Activated naive CD8-positive, alpha-beta T cell treated with anti-CD3 and anti-CD28 coated beads, Interleukin-2, amount 50 U/mL, for 16 hours (primary cell): ENCODE measurements at regions not wholly inside any gene's neighbourhood (a gene's known extent, or its start where the extent isn't known, plus 50 kb on each side); places are given as distances from the start of the nearest gene placed in this dataset.

Experiments used
- DNase-seq: peaks from one replicate; pipeline ENCODE4 v3.0.0-alpha.2; 2020; ENCODE audit warnings: low read depth, low spot score

DNA sequence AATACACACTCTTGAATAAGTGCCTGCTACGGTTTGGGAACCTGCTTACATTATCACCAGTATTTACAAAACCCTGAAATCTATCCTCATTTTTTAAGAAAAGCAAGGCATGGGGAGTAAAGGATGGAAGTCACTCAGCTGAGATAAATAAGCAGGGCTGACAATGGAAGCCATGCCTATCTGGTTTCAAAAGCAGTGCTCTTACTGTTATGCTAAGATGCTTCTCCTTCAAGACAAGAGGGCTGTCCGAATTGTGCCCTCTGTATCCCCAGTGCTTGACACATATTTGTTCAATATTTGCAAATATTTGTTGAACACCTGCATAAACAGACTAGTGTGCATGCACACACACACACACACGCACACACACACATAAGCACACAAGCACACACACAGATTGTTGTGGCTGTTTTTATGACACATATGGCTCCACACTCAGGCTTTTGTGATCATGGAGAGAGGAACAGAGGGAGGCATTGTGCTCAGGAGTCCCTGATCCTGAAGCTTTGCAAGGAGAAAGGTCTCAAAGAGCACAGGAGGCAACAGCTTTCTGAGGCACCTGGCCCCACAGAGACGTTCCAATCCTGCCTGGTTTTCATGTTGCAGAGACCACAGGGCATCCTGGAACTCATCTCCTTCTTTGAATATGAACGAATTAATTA, 401.6 kb upstream of the CDH11 start:
- DNase-seq: no peak

DNA sequence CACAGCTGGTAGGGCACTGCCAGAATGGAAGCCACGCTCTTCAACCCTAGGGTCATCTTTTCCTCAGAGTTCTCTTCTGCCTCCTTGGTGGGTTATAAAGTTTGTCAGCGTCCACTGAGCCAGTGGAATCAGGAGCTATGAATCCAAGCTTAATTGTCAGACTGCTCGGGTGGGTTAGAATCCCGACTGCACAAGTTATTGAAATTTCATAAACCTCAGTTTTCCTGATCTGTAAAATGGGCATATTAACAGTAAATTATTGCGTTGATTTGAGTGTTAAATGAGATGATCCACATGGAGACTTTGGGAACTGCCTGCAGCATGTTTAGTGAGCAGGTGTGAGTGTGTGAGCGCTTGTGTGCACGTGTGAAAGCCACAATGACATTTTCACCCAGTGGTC, 400.5 kb upstream of the CDH11 start:
- no peak for DNase-seq

DNA sequence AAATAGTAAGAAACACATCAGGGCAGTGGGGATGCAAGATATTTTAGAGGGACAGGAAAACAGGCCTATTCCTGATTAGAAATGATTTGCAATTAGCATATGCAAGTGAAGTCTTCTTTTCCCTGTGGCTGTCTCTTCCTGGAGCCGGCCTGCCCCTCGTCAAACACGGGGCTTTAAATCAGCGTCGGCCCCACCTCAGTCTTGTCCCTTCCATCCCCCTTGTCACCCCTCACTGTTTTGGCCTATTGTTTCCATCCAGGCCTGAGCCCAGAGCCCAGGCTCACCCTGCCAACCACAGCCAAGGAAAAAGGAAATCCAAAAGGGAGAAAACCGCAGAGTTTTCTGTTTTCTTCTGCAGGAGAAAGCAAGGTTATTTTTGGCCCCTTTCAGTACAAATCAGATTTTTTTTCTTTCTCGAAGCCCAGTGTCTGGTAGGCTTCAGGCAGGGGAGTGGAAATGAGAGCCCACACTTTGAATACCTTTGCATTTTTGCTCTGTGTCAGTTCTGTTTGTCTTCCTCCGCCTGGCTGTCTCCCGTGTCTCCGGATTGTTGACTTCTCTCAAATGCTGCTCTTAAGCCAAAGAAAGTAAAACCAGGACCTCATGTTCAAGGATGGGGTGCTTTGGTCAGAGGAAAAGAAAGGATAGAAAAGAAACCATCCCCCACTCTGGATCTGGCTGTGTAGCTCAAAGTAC, 399.9 kb upstream of the CDH11 start:
- DNase-seq: no peak

DNA sequence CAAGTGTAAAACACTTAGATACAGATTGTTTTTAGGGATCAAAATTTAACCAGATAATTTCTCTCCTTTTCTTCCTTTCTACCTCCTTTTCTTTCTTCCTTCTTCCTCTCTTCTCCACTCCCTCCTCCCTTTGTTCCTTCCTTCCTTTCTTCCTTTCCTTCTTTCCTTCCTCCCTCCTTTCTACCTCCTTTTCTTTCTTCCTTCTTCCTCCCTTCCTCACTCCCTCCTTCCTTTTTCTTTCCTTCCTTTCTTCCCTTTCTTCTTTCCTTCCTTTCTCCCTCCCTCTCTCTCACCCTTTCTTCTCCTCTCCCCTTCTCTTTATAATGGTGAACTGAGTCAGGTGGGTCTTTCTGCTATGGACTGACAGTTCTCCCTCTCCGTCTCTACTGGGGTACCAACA, 397.5 kb upstream of the CDH11 start:
- DNase-seq: no peak

DNA sequence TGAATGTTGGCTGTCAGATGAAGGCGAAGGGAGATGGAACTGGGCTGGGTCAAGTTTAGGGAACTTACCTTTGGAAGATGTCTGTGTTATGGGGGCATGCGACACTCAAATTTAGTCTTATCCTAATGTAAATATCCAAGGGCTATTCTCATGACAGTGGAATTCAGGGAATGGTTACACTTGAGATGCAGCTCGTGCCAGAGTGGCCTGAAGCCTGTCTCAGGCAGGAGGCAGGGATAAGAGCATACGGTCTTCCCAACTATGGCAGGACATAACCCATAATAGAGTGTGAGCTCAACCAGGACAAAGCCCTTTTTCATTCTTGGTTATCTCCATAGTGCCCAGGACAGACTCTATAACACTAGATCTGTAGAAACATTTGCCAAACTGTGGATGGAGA, 393.3 kb upstream of the CDH11 start:
- DNase-seq: no peak

DNA sequence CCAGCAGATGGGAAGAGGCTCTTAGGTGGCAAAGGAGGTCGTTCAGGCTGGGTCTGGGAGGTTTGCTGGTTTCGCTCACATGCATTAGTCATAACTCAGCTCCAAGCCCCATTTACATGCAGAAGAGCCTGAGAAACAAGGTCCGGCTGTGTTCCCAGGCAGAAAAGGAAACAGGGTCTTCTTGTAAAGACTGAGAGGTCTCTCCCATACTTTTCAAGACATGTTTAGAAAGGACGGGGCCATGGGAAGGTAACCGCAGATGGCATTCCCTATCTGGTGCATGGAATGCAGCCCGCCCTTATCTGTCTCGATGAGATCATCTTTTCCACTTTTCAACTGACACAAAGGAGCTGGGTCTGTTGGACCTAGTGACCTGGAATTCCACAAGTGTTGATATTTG, 389.0 kb upstream of the CDH11 start:
- no peak for DNase-seq

DNA sequence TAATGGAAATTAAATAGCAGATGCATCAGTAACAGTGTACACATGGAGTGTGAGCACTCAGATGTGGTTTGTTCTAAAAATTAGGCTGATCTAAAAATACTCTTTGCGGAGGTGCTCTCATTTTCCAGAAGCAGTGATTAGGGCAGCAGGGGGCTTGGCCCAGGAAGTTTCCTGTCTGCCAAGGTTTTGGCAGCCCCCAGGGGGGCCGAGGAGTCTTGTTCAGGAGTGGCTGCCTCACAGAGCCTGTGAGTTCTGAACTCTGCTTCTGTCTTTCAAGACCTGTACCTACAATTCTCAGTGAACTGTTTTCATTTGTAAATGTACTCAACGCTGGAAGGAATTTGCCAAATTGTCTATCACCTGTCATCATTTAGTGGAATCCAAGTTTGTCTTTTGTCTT, 388.4 kb upstream of the CDH11 start:
- no peak for DNase-seq

DNA sequence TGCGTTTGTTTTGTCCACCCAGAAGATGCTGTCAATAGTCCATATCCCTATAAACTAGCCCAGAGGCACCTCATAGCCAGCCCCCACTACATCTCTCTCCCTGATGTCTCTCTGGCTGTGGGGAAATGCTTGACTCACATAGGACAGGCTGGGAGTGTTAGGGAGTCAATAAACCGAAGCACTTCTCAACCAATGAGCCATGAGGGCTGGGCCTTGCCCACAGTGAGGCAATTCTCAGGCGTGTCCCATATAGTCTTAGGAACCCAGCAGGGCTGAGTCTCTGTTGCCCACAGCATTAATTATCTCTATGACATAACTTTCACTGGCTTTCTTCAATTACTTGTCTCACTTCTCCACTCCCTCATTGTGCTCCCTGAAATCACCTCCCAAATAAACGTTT, 387.3 kb upstream of the CDH11 start:
- no peak for DNase-seq

DNA sequence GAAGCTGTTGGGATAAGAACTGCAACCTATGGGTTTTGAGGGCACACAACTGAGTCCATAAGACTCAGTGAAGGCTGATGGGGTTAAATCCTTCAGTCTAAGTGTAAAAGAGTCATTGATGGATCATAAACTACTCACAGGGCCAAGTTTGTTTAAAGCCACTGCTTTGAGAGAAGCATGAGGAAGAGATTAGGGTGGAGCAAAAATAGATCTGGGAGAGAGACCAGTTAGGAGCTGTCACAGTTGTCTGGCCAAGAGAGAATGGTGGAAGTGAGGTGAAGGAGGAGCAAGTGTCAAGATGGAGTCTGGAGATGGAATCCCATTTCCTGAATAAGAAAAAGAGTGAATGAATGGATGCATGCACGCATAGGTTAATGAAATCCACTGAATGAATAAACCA, 379.1 kb upstream of the CDH11 start:
- no peak for DNase-seq

DNA sequence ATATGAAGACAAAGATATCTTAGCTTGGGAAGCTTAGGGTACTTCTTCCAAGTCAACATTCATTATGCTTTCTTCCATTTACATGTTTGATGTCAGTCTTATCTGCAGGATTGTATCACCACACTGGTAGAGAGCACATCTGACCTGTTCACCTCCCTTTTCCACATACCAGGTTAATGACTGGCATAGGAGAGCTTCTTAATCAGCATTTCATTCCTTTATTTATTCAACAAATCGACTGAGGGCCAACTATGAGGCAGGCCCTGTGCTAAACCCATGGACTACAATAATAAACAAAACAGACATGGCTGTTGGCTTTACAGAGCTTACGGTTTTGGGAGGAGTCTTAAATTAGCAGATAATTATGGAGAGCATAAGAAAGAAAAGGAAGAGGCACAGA, 378.1 kb upstream of the CDH11 start:
- no peak for DNase-seq

DNA sequence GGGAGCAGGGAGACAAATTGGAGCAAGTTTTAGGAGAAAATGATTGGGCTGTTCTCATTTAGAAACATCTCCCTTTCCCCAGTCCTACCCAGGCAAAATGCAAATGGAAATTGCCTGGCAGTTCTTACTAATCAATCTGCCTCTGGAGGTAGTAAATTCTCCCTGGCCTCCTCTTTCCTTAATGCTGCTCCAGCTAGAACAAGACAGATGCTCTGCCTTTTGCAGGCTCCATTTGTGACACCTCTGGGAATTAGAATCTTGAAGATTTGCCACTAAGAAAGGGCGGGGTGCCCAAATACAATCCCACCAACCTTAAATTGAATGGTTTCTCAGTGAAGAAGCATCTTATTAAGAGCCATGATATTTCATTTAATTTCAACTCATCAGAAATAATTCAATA, 377.7 kb upstream of the CDH11 start:
- DNase-seq: no peak

DNA sequence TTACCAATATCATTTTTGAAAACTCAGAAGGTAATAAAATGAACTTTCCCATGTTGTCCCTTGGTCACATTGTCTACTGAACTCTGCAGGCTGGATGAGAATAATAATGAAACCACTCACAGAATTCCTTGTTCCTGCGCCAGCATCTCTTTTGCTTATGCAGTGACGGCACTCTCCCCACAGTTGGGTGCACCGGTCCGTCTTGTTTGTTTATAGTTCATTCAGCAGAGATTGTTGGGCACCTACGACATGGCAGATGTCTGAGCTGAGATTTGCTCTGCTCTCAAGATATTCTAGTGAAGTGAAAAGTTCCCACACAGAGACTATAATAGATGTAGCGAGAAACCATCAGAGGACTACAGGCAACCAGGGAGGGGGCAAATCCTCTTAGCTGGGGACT, 375.7 kb upstream of the CDH11 start:
- no peak for DNase-seq

DNA sequence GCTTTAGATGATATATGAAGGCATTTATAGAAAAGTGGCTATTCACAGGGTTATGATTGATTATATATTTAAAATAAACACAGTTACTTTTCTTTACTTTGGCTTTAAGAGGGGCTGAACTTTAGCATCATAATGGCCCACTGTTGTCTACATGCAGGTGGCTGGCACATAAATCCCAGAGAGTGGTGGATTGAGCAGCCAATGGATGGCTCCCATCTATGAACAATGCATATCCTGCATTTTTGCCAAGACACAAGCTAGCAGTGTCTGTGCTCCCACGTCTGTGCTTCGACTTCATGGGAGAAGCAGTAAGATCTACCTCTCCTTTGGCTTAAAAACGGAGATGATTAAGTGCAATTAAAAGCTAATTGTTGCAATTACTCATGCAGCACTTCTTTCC, 373.2 kb upstream of the CDH11 start:
- DNase-seq: no peak

DNA sequence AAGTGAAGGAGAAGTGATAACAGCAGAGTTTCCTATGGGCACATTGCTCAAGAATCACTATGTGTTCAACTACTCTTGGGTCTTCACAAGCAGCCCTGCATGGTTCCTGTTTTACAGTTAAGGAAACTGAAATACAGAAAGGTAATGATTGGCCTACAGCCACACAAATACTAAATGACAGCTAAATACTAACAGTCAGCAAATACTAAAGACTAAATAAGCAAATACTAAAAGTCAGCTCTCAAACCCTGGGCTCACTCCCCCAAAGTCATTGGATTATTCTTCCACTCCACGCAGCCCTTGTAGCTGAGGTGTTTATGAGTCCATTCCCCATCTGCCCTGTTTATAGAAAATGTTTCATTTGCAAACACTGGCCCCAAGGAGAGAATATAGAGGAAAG, 372.7 kb upstream of the CDH11 start:
- no peak for DNase-seq

DNA sequence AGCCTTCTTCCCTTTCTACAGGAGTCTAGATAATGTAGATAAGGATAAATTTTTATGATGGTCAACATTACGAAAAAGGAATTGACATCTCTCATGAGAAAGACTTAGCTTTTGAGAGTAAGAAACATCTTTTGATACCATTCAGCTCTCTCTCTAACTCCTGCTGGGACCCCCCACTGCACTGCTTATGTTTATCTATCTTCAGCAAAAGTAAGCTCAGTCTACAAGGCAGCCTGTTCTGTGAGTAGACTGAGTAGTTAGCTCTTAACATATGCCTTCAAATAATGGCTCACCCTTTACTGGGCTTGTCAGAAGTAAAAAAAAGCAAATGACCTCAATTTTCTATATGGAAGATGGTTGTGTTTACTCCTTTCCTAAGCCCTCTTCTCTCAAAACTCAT, 372.2 kb upstream of the CDH11 start:
- no peak for DNase-seq

DNA sequence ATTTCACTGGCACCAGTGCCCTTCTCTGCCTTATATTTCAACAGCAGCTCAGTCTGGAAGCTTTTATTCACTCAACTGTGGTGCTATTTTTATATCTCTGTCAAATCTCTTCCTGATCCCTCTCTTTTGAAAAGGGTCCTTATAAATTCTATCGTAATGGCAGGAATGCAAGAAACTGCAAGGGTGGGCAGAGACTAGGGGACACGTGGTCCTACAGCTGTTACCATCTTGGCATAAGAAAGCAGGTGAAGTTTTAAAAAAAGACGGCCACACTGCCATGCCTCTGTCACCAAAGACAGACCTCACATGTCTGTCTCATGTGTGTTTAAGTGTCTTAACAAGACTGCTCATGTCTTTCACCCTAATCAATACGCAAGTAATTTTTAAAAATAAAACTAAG, 368.4 kb upstream of the CDH11 start:
- DNase-seq: no peak

DNA sequence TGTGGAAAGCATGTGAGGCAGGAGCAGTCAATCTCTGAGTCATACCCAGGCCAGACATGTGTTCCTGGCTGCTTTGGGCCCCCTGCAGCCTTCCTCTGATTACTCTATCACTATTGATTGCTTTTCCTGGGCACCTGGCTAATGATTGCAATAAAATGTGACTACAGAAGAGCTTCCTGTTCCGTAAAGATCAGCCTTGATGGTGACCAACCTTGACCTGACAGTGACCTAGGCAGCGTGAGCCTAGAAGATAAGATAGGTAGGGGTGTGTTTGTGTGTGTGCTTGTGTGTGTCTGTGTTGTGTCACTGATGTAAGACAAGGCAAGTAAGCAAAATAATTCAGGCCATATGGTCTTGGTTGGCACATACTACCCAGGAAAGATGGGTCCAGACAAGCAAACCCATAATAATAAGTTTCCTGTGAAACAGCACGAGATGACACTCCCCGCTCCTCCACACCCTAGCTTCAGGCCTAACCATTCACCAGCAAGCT, 367.7 kb upstream of the CDH11 start:
- no peak for DNase-seq

DNA sequence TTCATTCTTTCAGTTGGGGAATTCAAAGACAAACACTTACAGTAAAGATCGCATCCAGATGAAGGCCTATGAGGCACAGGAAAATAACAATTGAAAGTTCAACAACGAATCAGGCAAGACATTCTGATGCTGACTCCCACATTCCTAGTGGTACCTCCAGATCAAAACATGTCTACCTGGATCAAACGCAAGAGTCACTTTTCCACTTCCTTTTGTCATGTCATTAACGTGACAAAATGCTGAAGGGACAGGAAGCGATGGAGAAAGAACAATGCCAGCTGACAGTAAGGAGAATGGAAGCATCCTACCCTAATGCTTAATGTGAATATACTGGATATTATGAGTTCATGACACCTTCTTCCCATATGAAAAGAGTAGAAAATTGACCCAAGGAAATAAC, 365.4 kb upstream of the CDH11 start:
- DNase-seq: no peak

DNA sequence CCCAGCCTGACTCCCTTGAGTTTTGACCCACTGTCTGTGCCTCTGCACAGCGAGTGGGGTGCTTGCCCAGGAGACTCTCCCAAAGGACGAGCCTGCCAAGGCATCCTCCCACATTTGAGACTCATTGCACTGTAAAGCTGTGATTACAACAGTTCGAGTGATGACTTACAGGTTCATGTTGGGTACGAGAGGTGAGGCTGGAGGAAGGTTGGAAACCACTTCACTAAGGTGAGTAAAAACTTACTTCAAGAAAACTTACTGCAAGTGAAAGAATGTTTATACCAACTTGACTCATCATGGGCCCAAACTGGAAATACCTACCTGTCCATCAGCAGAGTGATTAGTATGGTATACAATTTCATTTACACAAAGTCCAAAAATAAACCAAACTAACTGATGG, 360.1 kb upstream of the CDH11 start:
- no peak for DNase-seq

DNA sequence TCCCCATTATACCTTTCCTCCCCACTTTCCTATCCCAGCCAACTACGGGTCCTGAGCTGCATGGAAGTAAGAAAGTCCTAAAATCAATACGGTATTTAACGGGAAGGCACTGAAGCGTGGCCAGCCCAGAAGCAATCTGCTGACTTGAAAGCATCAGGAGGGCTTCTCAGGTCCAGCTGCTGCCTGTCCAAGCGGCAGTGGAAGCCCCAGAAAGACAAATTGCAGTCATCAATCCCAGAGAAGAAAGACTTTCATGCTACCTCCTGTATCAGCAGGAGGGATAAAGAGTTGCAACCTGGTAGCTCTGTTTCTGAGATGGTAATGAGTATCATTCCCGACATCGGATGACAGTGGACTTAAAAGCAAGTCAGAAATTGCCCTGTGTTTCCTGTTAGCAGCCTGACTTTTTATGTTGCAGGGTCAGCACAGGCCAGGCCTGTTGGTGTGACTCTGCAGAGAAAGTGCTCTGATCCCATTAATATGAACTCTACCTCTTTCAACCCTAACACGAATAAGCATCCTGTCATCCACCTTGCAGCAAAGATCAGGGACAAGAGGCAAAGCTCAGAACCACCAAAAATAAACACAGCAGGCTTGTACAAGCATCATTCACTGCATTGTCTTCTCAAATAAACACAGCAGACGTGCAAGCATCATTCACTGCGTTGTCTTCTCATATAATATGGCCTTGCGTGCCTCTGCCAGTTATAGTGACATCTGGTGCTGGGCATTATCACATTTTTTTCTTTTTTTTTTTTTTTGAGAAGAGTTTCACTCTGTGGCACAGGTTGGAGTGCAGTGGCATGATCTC, 358.6 kb upstream of the CDH11 start:
- no peak for DNase-seq

DNA sequence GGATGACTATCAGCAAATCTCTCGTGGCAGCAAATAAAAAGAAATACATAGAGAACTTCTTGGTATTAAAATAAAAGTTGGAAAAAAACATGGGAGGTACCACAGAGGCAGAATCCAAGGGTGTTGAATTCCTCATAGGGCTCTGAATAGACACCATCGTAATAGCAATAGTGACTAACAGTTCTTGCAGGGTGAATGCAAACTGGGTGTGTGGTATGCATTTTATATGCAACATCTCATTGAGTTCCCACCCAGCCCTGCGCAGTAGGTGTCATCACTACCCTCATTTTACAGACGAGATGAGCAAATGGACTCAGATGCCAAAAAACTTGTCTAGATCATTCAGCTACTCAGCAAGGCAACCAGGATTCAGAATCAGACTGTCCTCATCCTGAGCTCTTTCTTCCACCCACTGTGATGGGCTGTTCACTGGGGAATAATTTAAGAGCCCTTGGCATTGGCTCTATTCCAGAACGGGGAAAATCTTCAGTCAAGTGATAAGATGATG, 354.6 kb upstream of the CDH11 start:
- no peak for DNase-seq

DNA sequence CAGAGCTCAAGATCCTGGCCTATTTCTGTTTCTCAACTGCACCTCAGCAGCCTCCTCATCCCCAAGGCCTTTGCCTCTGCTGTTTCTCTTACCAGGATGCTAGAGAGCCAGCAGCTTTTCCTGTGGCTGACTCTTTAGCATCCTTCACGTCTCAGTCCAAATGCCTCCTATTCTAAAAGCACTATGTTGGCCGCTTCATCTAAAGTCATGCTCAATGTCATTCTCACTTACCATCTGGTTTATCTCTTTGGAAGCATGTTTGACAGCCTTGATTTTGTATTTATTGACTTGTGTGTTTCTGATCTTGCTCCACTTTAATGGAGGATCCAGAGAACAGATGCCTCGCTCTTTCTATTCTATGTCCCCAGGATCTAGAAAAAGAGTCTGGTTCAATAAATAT, 351.8 kb upstream of the CDH11 start:
- DNase-seq: no peak

DNA sequence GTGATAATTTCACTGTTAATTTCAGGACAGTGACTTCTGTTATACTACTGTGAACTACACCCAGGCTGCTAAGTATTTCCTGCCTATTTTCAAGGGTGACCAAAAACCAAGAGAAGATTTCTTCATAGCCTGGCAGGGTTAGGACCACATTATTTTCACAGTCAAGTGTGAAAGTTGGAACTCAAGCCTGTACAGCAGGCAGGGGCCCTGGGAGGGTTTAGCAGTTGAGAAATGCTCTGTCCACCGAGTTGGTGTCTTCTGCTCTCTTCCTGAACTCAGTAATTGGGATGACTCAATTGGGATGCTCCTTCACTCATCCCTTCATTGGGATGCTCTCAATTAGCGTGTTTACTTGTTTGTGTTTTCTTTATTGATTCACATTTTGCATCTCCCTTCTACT, 347.3 kb upstream of the CDH11 start:
- DNase-seq: no peak
